ENCODE measurements at regions not wholly inside any gene's neighbourhood (a gene's known extent, or its start where the extent isn't known, plus 50 kb on each side); places are given as distances from the start of the nearest gene placed in this dataset.

DNA sequence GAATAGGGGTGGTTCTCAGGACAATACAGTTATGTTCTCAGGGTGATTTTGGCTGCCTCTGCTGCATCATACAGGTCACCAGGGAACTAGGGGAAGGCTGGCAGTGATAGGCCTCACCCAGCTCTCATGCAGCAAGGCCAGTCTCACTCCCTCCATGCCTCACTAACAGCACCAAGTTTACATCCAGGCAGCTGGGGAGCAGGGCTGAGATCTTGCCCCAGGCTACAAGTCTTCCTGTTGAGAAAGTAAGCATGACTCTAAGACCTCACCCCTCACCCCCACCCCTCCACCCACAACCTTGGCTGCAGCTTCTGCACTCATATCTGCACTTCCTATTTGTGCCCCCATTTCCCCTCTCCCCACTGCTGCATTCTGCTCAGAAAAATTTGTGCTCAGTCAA is 481.2 kb downstream of the ACTL7B start:
- H3K4me2 ChIP-seq (ENCODE audit: low read length), result no peak overlapping the region
- H2AFZ ChIP-seq (ENCODE audit: low read depth, low read length), result no peak overlapping the region
- no peaks in the 10 kb centered on the region for H4K20me1 ChIP-seq (ENCODE audit: insufficient read depth, low read length)
- H3K9ac ChIP-seq (ENCODE audit: low read length), result no peak overlapping the region
- H3K36me3 ChIP-seq (replicated peaks; ENCODE audit: low read depth, low read length), result no peaks in the 10 kb centered on the region
- no peaks in the 10 kb centered on the region for H3K27me3 ChIP-seq (ENCODE audit: low read depth, low read length)
- TF ChIP-seq EZH2phosphoT487 (IDR thresholded peaks at IDR 0.05; ENCODE audit: low read depth), result no peak
- TF ChIP-seq, protein P1, sequence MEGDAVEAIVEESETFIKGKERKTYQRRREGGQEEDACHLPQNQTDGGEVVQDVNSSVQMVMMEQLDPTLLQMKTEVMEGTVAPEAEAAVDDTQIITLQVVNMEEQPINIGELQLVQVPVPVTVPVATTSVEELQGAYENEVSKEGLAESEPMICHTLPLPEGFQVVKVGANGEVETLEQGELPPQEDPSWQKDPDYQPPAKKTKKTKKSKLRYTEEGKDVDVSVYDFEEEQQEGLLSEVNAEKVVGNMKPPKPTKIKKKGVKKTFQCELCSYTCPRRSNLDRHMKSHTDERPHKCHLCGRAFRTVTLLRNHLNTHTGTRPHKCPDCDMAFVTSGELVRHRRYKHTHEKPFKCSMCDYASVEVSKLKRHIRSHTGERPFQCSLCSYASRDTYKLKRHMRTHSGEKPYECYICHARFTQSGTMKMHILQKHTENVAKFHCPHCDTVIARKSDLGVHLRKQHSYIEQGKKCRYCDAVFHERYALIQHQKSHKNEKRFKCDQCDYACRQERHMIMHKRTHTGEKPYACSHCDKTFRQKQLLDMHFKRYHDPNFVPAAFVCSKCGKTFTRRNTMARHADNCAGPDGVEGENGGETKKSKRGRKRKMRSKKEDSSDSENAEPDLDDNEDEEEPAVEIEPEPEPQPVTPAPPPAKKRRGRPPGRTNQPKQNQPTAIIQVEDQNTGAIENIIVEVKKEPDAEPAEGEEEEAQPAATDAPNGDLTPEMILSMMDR (IDR thresholded peaks at IDR 0.05; ENCODE audit: low read depth, low read length), result no peak
- no peaks in the 10 kb centered on the region for H3K9me3 ChIP-seq (ENCODE audit: insufficient read depth, low read length)
- no peak overlapping the region for H3K27ac ChIP-seq (ENCODE audit: low read length)
- H3K4me1 ChIP-seq (ENCODE audit: low read length), result no peaks in the 10 kb centered on the region
- no peak overlapping the region for H3K4me3 ChIP-seq (ENCODE audit: low read length)
- H3K79me2 ChIP-seq (ENCODE audit: low read length), result no peaks in the 10 kb centered on the region

DNA sequence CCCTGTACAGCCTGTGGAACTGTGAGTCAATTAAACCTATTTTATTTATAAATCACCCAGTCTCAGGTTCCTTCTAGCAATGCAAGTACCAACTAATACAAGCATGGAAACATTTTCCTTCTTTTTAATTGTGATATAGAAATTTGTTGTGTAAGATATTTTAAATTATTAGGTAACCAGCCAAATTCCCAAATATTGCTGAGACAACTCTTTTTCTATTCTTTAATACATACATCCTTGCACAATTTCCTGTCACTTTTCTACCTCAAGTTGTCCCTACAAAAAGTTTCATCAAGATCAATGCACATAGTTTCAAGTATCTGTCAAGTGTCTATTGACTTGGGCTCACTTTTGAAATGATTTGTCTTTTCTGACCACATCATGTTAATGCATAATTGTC is 488.6 kb downstream of the ACTL7B start:
- Histone ChIP-seq H3K36me3 (replicated peaks; ENCODE audit: low read depth, low read length) (no peaks in the 10 kb centered on the region), H3K27ac (ENCODE audit: low read length) (no peak overlapping the region), H3K4me1 (ENCODE audit: low read length) (no peaks in the 10 kb centered on the region), H3K27me3 (ENCODE audit: low read depth, low read length) (no peaks in the 10 kb centered on the region), H3K4me3 (ENCODE audit: low read length) (no peak overlapping the region), H2AFZ (ENCODE audit: low read depth, low read length) (no peak overlapping the region), H3K9ac (ENCODE audit: low read length) (no peak overlapping the region), H4K20me1 (ENCODE audit: insufficient read depth, low read length) (no peaks in the 10 kb centered on the region), H3K79me2 (ENCODE audit: low read length) (no peaks in the 10 kb centered on the region), H3K4me2 (ENCODE audit: low read length) (no peak overlapping the region), H3K9me3 (ENCODE audit: insufficient read depth, low read length) (no peaks in the 10 kb centered on the region)
- no peak for TF ChIP-seq EZH2phosphoT487 (IDR thresholded peaks at IDR 0.05; ENCODE audit: low read depth)
- TF ChIP-seq, protein P1 (IDR thresholded peaks at IDR 0.05; ENCODE audit: low read depth, low read length), result no peak

DNA sequence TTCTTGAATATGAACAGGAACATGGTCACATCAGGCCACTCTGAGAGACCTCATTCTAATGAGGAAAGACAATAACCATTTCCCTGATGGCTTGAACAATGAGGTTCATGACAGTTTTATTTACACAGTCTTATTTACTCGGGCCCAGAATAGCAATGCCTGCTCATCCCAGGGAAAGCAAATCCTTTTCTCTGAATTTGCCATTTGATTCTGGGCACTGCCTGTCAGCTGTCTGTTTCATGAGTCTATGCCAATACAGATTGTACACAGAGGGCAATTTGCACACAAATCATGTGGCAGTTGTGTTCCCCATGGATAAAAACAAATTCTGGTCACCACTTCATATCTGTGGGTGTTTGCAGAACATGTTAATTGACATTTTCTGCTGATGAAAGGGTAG is 492.5 kb downstream of the ACTL7B start:
- no peak for TF ChIP-seq EZH2phosphoT487 (IDR thresholded peaks at IDR 0.05; ENCODE audit: low read depth)
- TF ChIP-seq, protein P1 (IDR thresholded peaks at IDR 0.05; ENCODE audit: low read depth, low read length), result no peak
- no peaks in the 10 kb centered on the region for H3K27me3 ChIP-seq (ENCODE audit: low read depth, low read length)
- no peaks in the 10 kb centered on the region for H3K4me1 ChIP-seq (ENCODE audit: low read length)

DNA sequence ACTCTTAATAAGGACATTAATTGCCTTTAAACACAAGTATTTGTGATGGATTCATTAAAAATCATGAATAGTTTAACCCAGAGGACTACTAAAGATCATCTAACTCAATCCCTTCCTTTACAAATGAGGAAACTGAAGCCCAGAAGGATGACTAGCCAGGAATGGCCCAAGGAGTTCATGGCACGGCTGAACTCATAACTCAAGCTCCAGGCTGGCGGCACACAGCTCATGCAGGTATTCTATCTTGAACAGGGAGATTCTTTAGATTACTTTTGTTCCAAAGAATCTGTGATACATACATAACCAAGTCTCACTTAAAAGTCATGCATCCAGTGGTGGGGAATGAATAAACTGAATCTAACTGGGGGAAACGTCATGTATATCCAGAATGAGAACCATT is 495.5 kb downstream of the ACTL7B start:
- Histone ChIP-seq H3K79me2 (ENCODE audit: low read length) (no peaks in the 10 kb centered on the region), H3K9me3 (ENCODE audit: insufficient read depth, low read length) (no peaks in the 10 kb centered on the region), H3K4me2 (ENCODE audit: low read length) (no peak overlapping the region), H3K27me3 (ENCODE audit: low read depth, low read length) (no peaks in the 10 kb centered on the region), H4K20me1 (ENCODE audit: insufficient read depth, low read length) (no peaks in the 10 kb centered on the region), H3K4me3 (ENCODE audit: low read length) (no peak overlapping the region), H3K36me3 (replicated peaks; ENCODE audit: low read depth, low read length) (no peaks in the 10 kb centered on the region), H3K9ac (ENCODE audit: low read length) (no peak overlapping the region), H3K27ac (ENCODE audit: low read length) (no peak overlapping the region), H3K4me1 (ENCODE audit: low read length) (no peaks in the 10 kb centered on the region), H2AFZ (ENCODE audit: low read depth, low read length) (no peak overlapping the region)
- no peak for TF ChIP-seq EZH2phosphoT487 (IDR thresholded peaks at IDR 0.05; ENCODE audit: low read depth)
- TF ChIP-seq, protein P1 (IDR thresholded peaks at IDR 0.05; ENCODE audit: low read depth, low read length), result no peak

More for the DNA sequence above, 492.5 kb downstream of the ACTL7B start:
- Histone ChIP-seq H3K4me3 (ENCODE audit: low read length) (no peak overlapping the region), H3K4me2 (ENCODE audit: low read length) (no peak overlapping the region), H3K9ac (ENCODE audit: low read length) (no peak overlapping the region), H2AFZ (ENCODE audit: low read depth, low read length) (no peak overlapping the region), H3K9me3 (ENCODE audit: insufficient read depth, low read length) (no peaks in the 10 kb centered on the region), H3K27ac (ENCODE audit: low read length) (no peak overlapping the region), H3K36me3 (replicated peaks; ENCODE audit: low read depth, low read length) (no peaks in the 10 kb centered on the region), H3K79me2 (ENCODE audit: low read length) (no peaks in the 10 kb centered on the region), H4K20me1 (ENCODE audit: insufficient read depth, low read length) (no peaks in the 10 kb centered on the region)
